ENCODE measurements at regions not wholly inside any gene's neighbourhood (a gene's known extent, or its start where the extent isn't known, plus 50 kb on each side); places are given as distances from the start of the nearest gene placed in this dataset.

DNA sequence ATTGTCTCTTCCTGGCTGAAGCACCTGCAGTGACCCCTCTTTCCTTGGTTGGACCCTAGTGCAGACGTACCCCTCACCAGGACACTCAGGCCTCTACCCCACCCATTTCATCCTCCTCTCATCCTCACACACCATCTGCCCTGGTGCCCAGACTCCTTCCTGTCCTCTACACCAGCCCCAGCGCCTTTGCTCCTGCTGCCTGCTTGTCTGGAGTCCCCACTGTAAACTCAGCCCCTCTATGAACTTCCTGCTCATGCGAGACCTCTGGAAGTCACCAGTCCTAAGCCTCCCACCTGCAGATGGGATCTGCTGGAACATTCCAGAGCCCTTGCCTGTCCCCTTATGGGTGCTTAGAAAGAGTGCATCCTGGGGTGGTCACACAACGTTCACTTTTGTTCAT is 242.5 kb downstream of the ADGRD1 start:
- TF ChIP-seq, protein P1, sequence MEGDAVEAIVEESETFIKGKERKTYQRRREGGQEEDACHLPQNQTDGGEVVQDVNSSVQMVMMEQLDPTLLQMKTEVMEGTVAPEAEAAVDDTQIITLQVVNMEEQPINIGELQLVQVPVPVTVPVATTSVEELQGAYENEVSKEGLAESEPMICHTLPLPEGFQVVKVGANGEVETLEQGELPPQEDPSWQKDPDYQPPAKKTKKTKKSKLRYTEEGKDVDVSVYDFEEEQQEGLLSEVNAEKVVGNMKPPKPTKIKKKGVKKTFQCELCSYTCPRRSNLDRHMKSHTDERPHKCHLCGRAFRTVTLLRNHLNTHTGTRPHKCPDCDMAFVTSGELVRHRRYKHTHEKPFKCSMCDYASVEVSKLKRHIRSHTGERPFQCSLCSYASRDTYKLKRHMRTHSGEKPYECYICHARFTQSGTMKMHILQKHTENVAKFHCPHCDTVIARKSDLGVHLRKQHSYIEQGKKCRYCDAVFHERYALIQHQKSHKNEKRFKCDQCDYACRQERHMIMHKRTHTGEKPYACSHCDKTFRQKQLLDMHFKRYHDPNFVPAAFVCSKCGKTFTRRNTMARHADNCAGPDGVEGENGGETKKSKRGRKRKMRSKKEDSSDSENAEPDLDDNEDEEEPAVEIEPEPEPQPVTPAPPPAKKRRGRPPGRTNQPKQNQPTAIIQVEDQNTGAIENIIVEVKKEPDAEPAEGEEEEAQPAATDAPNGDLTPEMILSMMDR (IDR thresholded peaks at IDR 0.05), result no peak
- no peak for TF ChIP-seq POLR2A (IDR thresholded peaks at IDR 0.05)
